ENCODE measurements at regions not wholly inside any gene's neighbourhood (a gene's known extent, or its start where the extent isn't known, plus 50 kb on each side); places are given as distances from the start of the nearest gene placed in this dataset.

DNA sequence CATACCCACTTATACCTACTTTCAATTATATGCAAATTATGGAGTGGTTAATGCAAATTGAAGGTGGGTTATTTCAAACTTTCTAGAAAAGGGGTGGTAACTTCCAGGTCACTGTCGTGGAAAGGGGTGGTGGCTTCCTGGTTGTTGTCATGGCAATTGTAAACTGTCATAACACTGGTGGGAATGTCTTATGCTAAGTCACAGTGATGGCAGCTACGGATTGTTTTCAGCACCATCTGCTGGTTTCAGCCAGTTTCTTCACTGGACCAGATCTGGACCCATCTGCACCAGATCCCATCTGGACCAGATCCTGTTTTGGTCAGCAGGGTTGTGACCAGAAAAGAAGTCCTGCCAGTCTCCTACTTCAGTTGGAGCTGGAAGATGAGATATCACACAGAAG, 1469.3 kb downstream of the AACS start:
- no peaks in the 10 kb centered on the region for H3K79me2 ChIP-seq (ENCODE audit: low read length)
- DNase-seq = no peak
- H2AFZ ChIP-seq (ENCODE audit: low read length) = no peak overlapping the region
- H3K4me3 ChIP-seq (ENCODE audit: low read length) = no peak overlapping the region
- no peaks in the 10 kb centered on the region for H3K4me1 ChIP-seq (ENCODE audit: low read length)
- H3K36me3 ChIP-seq (ENCODE audit: insufficient read depth, low read length) = no peaks in the 10 kb centered on the region
- no peak overlapping the region for H3K9ac ChIP-seq (ENCODE audit: low read length)
- no peaks in the 10 kb centered on the region for H4K20me1 ChIP-seq (ENCODE audit: insufficient read depth, low read depth, low read length)
- no peaks in the 10 kb centered on the region for H3K27me3 ChIP-seq (ENCODE audit: low read length)
- H3K9me3 ChIP-seq (ENCODE audit: low read length) = peaks cover 16% of the 10 kb centered on the region
- H3K27ac ChIP-seq (ENCODE audit: low read length) = no peak overlapping the region
- H3K9me2 ChIP-seq (replicated peaks; ENCODE audit: insufficient read depth, low read length) = no peaks in the 10 kb centered on the region
- no peak overlapping the region for H3K4me2 ChIP-seq (ENCODE audit: low read depth, low read length, poor library complexity, severe bottlenecking)

DNA sequence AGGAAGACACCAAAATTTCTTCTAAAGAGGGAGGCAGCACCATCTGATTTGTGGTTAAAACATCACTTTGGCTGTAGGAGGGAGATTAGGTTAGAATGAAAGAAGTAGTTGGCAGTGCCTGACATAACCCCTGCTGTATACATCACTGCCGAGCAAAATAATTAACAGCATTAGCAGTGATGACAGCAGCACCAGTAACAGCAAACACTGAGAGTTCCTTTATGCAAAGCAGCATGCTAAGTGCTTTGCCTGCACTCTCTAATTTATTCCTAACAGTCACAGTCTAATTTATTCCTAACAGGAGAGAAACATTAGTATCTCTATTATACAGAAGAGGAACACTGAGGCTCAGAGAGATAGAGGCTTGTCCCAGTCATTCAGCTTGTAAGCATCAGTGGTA, 1469.7 kb downstream of the AACS start:
- Histone ChIP-seq H3K4me2 (ENCODE audit: low read depth, low read length, poor library complexity, severe bottlenecking) (no peak overlapping the region), H3K9ac (ENCODE audit: low read length) (no peak overlapping the region), H3K79me2 (ENCODE audit: low read length) (no peaks in the 10 kb centered on the region), H3K9me2 (replicated peaks; ENCODE audit: insufficient read depth, low read length) (no peaks in the 10 kb centered on the region), H3K9me3 (ENCODE audit: low read length) (peaks cover 20% of the 10 kb centered on the region), H3K4me1 (ENCODE audit: low read length) (no peaks in the 10 kb centered on the region), H3K27ac (ENCODE audit: low read length) (no peak overlapping the region), H4K20me1 (ENCODE audit: insufficient read depth, low read depth, low read length) (no peaks in the 10 kb centered on the region), H2AFZ (ENCODE audit: low read length) (no peak overlapping the region), H3K36me3 (ENCODE audit: insufficient read depth, low read length) (no peaks in the 10 kb centered on the region), H3K4me3 (ENCODE audit: low read length) (no peak overlapping the region), H3K27me3 (ENCODE audit: low read length) (no peaks in the 10 kb centered on the region)
- DNase-seq = no peak

DNA sequence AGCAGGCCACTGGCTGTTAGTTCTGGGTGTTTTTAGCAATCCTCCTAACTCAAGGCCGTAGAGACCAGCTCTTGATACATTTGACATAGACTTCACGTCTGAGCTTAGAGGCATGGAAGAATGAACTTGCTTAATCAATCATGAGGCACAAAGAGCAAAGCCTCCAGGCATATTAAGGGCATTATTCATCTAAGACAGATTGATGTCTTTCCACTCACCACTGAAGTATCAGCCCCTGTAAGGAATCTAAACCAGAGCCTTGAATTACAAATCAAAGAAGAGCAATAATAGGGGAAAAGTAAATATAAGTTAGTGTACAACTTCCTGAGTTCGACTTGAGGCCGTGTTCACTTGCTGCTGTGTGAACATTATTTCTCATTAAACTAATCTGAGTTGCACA, 1470.7 kb downstream of the AACS start:
- no peaks in the 10 kb centered on the region for H3K27me3 ChIP-seq (ENCODE audit: low read length)

DNA sequence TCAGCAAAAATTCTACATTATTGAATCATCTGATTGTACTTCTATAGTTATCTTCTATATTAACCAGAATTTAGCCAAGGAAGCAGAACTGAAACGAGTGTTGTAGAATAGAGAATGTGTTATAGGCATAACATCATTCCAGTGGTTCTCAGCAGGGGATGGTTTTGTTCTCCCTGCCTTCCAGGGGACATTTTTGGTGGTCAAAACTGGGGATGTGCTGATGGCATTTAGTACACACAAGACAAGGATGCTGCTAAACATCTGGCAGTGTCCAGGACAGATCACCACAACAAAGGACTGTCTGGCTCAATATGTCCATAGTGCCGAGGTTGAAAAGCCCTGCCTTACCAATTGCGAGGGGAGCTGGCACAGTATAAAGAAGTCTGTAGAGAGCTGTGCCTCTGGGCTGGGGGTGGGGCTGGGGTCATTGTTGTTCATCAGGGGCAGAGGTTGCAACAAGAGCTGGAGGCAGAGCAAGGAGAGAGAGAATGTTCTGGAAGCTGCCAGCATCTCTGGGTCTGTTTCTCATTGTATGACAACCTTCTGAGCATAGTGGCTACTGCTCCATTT, 1472.8 kb downstream of the AACS start:
- H3K9me3 ChIP-seq (ENCODE audit: low read length) = peaks cover 22% of the 10 kb centered on the region
- no peaks in the 10 kb centered on the region for H4K20me1 ChIP-seq (ENCODE audit: insufficient read depth, low read depth, low read length)
- H3K27ac ChIP-seq (ENCODE audit: low read length) = no peak overlapping the region
- no peaks in the 10 kb centered on the region for H3K79me2 ChIP-seq (ENCODE audit: low read length)
- no peaks in the 10 kb centered on the region for H3K27me3 ChIP-seq (ENCODE audit: low read length)
- no peaks in the 10 kb centered on the region for H3K9me2 ChIP-seq (replicated peaks; ENCODE audit: insufficient read depth, low read length)
- H2AFZ ChIP-seq (ENCODE audit: low read length) = no peak overlapping the region
- H3K4me2 ChIP-seq (ENCODE audit: low read depth, low read length, poor library complexity, severe bottlenecking) = no peak overlapping the region
- no peaks in the 10 kb centered on the region for H3K4me1 ChIP-seq (ENCODE audit: low read length)
- no peak for DNase-seq
- no peak overlapping the region for H3K4me3 ChIP-seq (ENCODE audit: low read length)
- H3K36me3 ChIP-seq (ENCODE audit: insufficient read depth, low read length) = no peaks in the 10 kb centered on the region
- no peak overlapping the region for H3K9ac ChIP-seq (ENCODE audit: low read length)

More for the DNA sequence above, 1470.7 kb downstream of the AACS start:
- no peaks in the 10 kb centered on the region for H4K20me1 ChIP-seq (ENCODE audit: insufficient read depth, low read depth, low read length)
- no peak overlapping the region for H3K4me3 ChIP-seq (ENCODE audit: low read length)
- no peak overlapping the region for H3K9ac ChIP-seq (ENCODE audit: low read length)
- H3K27ac ChIP-seq (ENCODE audit: low read length) = no peak overlapping the region
- no peak overlapping the region for H3K4me2 ChIP-seq (ENCODE audit: low read depth, low read length, poor library complexity, severe bottlenecking)
- no peaks in the 10 kb centered on the region for H3K9me2 ChIP-seq (replicated peaks; ENCODE audit: insufficient read depth, low read length)
- no peak for DNase-seq
- H3K79me2 ChIP-seq (ENCODE audit: low read length) = no peaks in the 10 kb centered on the region
- no peaks in the 10 kb centered on the region for H3K36me3 ChIP-seq (ENCODE audit: insufficient read depth, low read length)
- no peak overlapping the region for H2AFZ ChIP-seq (ENCODE audit: low read length)
- H3K4me1 ChIP-seq (ENCODE audit: low read length) = no peaks in the 10 kb centered on the region
- H3K9me3 ChIP-seq (ENCODE audit: low read length) = peaks cover 22% of the 10 kb centered on the region

DNA sequence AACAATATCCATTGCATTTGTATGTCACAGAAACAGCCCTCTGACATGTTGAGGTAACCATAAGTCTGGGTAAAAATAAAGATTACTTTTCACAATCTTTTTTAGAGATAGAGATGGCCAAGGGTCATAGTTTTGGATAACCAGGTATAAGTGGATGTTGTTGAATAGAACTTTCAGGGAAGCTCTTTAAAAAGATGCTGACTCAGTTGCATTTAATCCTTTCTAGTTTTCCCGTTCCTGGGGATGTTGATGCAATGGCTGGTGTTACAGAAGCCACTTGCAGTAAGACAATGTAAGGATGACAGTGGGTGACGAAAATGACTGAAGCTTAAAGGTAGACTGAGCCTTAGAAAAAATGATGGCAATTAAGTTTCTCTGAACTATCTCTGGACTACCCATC, 1473.7 kb downstream of the AACS start:
- Histone ChIP-seq H3K4me2 (ENCODE audit: low read depth, low read length, poor library complexity, severe bottlenecking) (no peak overlapping the region), H3K4me3 (ENCODE audit: low read length) (no peak overlapping the region), H3K36me3 (ENCODE audit: insufficient read depth, low read length) (no peaks in the 10 kb centered on the region), H2AFZ (ENCODE audit: low read length) (no peak overlapping the region), H3K9me2 (replicated peaks; ENCODE audit: insufficient read depth, low read length) (no peaks in the 10 kb centered on the region), H3K9me3 (ENCODE audit: low read length) (peaks cover 22% of the 10 kb centered on the region), H3K79me2 (ENCODE audit: low read length) (no peaks in the 10 kb centered on the region), H3K27ac (ENCODE audit: low read length) (no peak overlapping the region), H3K4me1 (ENCODE audit: low read length) (no peaks in the 10 kb centered on the region), H3K27me3 (ENCODE audit: low read length) (no peaks in the 10 kb centered on the region), H3K9ac (ENCODE audit: low read length) (no peak overlapping the region), H4K20me1 (ENCODE audit: insufficient read depth, low read depth, low read length) (no peaks in the 10 kb centered on the region)
- DNase-seq = no peak

DNA sequence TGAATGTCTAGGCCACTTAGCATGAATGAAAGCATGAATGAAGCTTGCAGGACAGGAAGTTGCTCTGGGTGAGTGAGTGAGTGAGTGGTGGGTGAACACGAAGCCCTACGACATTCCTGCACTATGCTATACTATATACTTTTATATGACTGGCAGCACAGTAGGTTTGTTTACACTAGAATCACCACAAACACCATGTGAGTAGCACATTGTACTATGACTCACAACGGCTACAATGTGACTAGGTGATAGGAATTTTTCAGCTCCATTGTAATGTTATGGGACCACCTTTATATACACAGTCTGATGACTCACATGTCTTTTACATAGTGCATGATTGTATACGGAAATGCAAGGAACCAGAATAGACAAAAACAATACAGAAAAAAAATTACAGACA, 1480.2 kb downstream of the AACS start:
- no peaks in the 10 kb centered on the region for H3K79me2 ChIP-seq (ENCODE audit: low read length)
- H3K27ac ChIP-seq (ENCODE audit: low read length) = no peak overlapping the region
- H3K9ac ChIP-seq (ENCODE audit: low read length) = no peak overlapping the region
- no peak overlapping the region for H3K4me2 ChIP-seq (ENCODE audit: low read depth, low read length, poor library complexity, severe bottlenecking)
- no peak overlapping the region for H2AFZ ChIP-seq (ENCODE audit: low read length)
- no peaks in the 10 kb centered on the region for H3K27me3 ChIP-seq (ENCODE audit: low read length)
- DNase-seq = no peak
- H3K9me3 ChIP-seq (ENCODE audit: low read length) = no peaks in the 10 kb centered on the region; the same call in 1 of the 2 replicates
- H4K20me1 ChIP-seq (ENCODE audit: insufficient read depth, low read depth, low read length) = no peaks in the 10 kb centered on the region
- no peaks in the 10 kb centered on the region for H3K9me2 ChIP-seq (replicated peaks; ENCODE audit: insufficient read depth, low read length)
- H3K36me3 ChIP-seq (ENCODE audit: insufficient read depth, low read length) = no peaks in the 10 kb centered on the region
- no peak overlapping the region for H3K4me3 ChIP-seq (ENCODE audit: low read length)
- H3K4me1 ChIP-seq (ENCODE audit: low read length) = no peaks in the 10 kb centered on the region

DNA sequence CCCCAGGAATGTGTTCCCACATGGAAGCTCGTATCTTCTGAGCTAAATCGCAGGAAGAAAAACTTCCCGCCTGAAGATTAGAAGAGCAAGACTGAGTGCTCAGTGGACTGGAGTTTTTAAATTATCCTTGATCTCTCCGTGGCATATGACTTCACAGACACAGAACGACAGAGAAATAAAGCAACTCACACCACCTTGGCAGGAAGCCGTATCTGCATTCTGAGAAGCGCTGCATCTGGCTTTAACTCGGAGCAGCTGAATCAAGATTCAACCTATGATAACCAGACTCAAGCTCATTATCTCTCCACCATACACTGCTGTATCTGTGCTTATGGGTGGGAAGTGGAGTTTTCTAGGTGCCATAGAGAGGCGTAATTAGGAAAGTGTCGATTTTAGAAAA, 1482.7 kb downstream of the AACS start:
- Histone ChIP-seq H3K27ac (ENCODE audit: low read length) (no peak overlapping the region), H3K4me1 (ENCODE audit: low read length) (no peaks in the 10 kb centered on the region), H3K79me2 (ENCODE audit: low read length) (no peaks in the 10 kb centered on the region), H3K36me3 (ENCODE audit: insufficient read depth, low read length) (no peaks in the 10 kb centered on the region), H3K9me3 (ENCODE audit: low read length) (peaks cover 3% of the 10 kb centered on the region; the same call in 1 of the 2 replicates), H3K4me3 (ENCODE audit: low read length) (no peak overlapping the region), H3K4me2 (ENCODE audit: low read depth, low read length, poor library complexity, severe bottlenecking) (no peak overlapping the region), H3K9ac (ENCODE audit: low read length) (no peak overlapping the region), H4K20me1 (ENCODE audit: insufficient read depth, low read depth, low read length) (no peaks in the 10 kb centered on the region), H3K27me3 (ENCODE audit: low read length) (no peaks in the 10 kb centered on the region), H3K9me2 (replicated peaks; ENCODE audit: insufficient read depth, low read length) (no peaks in the 10 kb centered on the region), H2AFZ (ENCODE audit: low read length) (no peak overlapping the region)
- no peak for DNase-seq

DNA sequence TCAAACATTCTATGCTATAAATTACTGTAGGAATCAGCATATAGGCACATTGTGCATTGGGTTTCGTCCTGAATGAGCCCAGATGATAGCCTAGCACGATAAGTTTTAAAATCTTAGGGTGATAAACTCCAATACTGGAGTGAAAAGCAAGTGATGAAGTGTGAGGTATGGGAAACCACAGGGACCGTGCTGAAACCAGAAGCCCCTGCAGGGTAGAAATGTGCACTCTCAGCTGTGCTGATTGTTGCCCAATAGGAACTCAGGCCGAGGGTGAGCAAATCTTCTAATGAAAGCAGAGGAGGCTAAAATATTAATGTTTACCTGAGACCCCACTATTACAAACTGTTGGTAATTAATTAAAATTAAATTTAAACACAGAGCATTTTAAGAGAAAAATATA, 1486.6 kb downstream of the AACS start:
- Histone ChIP-seq H3K9me3 (ENCODE audit: low read length) (peaks cover 11% of the 10 kb centered on the region), H3K36me3 (ENCODE audit: insufficient read depth, low read length) (no peaks in the 10 kb centered on the region), H3K9me2 (replicated peaks; ENCODE audit: insufficient read depth, low read length) (no peaks in the 10 kb centered on the region), H3K27me3 (ENCODE audit: low read length) (no peaks in the 10 kb centered on the region), H4K20me1 (ENCODE audit: insufficient read depth, low read depth, low read length) (no peaks in the 10 kb centered on the region), H3K4me1 (ENCODE audit: low read length) (no peaks in the 10 kb centered on the region), H3K4me2 (ENCODE audit: low read depth, low read length, poor library complexity, severe bottlenecking) (no peak overlapping the region), H3K27ac (ENCODE audit: low read length) (no peak overlapping the region), H3K4me3 (ENCODE audit: low read length) (no peak overlapping the region), H3K9ac (ENCODE audit: low read length) (no peak overlapping the region), H2AFZ (ENCODE audit: low read length) (no peak overlapping the region), H3K79me2 (ENCODE audit: low read length) (no peaks in the 10 kb centered on the region)
- DNase-seq = no peak

DNA sequence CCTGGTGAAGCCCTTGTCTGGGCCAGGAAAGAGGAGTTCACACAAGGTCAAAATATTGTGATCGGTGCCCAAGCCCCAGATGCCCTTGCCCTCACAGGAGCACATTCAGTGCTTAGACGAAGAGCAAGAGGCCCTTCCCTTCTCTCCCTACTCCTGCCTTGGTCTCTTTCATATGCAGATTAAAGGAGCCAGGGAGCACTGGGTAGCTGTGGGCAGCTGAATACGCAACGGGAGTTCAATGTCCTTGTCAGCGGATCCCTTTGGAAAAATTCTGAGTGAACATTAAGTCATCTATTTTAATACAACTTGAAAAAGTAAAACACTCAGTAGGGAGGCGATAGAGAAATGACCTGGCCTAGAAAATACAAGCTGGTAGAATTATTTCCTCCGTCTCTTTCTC, 1489.4 kb downstream of the AACS start:
- H3K4me3 ChIP-seq (ENCODE audit: low read length) = no peak overlapping the region
- H3K9me2 ChIP-seq (replicated peaks; ENCODE audit: insufficient read depth, low read length) = no peaks in the 10 kb centered on the region
- DNase-seq = no peak
- H3K27ac ChIP-seq (ENCODE audit: low read length) = no peak overlapping the region
- peaks cover 11% of the 10 kb centered on the region for H3K9me3 ChIP-seq (ENCODE audit: low read length)
- no peak overlapping the region for H3K9ac ChIP-seq (ENCODE audit: low read length)
- H4K20me1 ChIP-seq (ENCODE audit: insufficient read depth, low read depth, low read length) = no peaks in the 10 kb centered on the region
- no peak overlapping the region for H2AFZ ChIP-seq (ENCODE audit: low read length)
- no peaks in the 10 kb centered on the region for H3K36me3 ChIP-seq (ENCODE audit: insufficient read depth, low read length)
- H3K79me2 ChIP-seq (ENCODE audit: low read length) = no peaks in the 10 kb centered on the region
- no peaks in the 10 kb centered on the region for H3K4me1 ChIP-seq (ENCODE audit: low read length)
- H3K4me2 ChIP-seq (ENCODE audit: low read depth, low read length, poor library complexity, severe bottlenecking) = no peak overlapping the region
- H3K27me3 ChIP-seq (ENCODE audit: low read length) = no peaks in the 10 kb centered on the region
